ENCODE measurements at regions not wholly inside any gene's neighbourhood (a gene's known extent, or its start where the extent isn't known, plus 50 kb on each side); places are given as distances from the start of the nearest gene placed in this dataset.

DNA sequence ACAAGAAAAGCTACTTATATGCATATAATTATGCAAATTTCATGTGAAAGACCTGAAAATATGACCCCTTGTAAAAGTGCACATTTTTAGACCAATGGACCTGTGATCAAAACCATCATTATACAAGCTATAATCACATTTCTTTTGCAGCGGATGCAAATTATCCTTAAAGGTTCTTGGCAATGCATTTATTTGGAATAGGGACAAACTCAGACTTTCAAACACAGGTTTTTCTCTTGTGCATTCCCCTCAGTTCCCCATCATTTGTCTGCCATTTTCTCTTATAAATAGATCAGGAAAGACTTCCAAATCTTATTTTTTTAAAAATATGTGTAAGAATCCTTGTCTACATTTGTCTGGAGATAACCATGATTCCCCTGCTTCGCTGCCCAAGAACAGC, 954.2 kb upstream of the NRXN1 start:
- DNase-seq, result no peak
- Mint-ChIP-seq H3K27me3 (ENCODE audit: insufficient read depth) (no peaks in the 10 kb centered on the region), H3K4me1 (ENCODE audit: low read depth) (no peaks in the 10 kb centered on the region), H3K9me3 (peaks cover 8% of the 10 kb centered on the region; the same call in 1 of the 2 replicates), H3K36me3 (ENCODE audit: low read depth) (no peaks in the 10 kb centered on the region), H3K27ac (no peak overlapping the region), H3K4me3 (no peak overlapping the region)
- TF ChIP-seq, protein P1, sequence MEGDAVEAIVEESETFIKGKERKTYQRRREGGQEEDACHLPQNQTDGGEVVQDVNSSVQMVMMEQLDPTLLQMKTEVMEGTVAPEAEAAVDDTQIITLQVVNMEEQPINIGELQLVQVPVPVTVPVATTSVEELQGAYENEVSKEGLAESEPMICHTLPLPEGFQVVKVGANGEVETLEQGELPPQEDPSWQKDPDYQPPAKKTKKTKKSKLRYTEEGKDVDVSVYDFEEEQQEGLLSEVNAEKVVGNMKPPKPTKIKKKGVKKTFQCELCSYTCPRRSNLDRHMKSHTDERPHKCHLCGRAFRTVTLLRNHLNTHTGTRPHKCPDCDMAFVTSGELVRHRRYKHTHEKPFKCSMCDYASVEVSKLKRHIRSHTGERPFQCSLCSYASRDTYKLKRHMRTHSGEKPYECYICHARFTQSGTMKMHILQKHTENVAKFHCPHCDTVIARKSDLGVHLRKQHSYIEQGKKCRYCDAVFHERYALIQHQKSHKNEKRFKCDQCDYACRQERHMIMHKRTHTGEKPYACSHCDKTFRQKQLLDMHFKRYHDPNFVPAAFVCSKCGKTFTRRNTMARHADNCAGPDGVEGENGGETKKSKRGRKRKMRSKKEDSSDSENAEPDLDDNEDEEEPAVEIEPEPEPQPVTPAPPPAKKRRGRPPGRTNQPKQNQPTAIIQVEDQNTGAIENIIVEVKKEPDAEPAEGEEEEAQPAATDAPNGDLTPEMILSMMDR (IDR thresholded peaks at IDR 0.05), result no peak

DNA sequence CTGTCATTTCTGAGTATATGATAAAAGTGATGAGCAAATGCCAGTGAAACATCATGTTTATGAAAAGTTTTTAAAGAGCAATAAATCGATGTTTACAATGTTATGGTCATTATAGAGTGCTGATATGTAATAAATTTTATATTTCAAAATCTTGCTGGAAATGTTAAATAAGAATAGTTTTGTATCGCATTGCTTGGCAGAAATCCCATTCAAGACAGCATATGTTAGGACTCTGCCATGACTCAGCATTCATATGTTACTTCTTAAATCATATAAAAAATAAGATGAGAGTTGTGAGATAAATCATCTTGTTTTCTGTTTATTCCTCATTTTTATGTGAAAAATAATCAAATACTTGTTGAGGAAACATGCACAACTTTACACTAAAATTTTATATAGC, 949.9 kb upstream of the NRXN1 start:
- TF ChIP-seq, protein P1 (IDR thresholded peaks at IDR 0.05), result no peak
- no peak overlapping the region for H3K4me3 Mint-ChIP-seq
- H3K27me3 Mint-ChIP-seq (ENCODE audit: insufficient read depth), result no peaks in the 10 kb centered on the region
- H3K9me3 Mint-ChIP-seq, result no peaks in the 10 kb centered on the region
- no peaks in the 10 kb centered on the region for H3K36me3 Mint-ChIP-seq (ENCODE audit: low read depth)
- no peak for DNase-seq
- no peak overlapping the region for H3K27ac Mint-ChIP-seq
- H3K4me1 Mint-ChIP-seq (ENCODE audit: low read depth), result peaks cover 3% of the 10 kb centered on the region

DNA sequence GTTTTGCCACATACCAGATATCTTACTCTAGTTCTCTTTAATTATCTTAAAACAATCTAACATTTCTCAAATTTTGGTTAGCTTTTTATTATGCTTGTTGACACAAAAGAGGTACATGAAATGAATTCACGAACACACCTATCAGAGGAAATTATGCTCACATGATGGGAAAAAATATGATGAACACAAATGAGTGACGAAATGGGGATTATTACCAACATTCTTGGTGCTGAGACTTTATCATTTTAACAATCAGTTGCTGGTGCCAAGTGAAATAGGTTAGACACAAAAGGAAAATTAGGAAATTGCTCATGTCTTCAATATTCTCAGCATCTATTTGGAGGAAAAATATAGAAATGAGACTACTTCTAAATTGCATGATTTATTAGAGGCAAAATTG, 944.7 kb upstream of the NRXN1 start:
- Mint-ChIP-seq H3K4me3 (no peak overlapping the region), H3K27ac (no peak overlapping the region), H3K36me3 (ENCODE audit: low read depth) (peaks cover 6% of the 10 kb centered on the region; the same call in 1 of the 2 replicates), H3K4me1 (ENCODE audit: low read depth) (peaks cover 10% of the 10 kb centered on the region), H3K27me3 (ENCODE audit: insufficient read depth) (no peaks in the 10 kb centered on the region), H3K9me3 (peaks cover 9% of the 10 kb centered on the region)
- TF ChIP-seq, protein P1 (IDR thresholded peaks at IDR 0.05), result no peak
- DNase-seq, result no peak

DNA sequence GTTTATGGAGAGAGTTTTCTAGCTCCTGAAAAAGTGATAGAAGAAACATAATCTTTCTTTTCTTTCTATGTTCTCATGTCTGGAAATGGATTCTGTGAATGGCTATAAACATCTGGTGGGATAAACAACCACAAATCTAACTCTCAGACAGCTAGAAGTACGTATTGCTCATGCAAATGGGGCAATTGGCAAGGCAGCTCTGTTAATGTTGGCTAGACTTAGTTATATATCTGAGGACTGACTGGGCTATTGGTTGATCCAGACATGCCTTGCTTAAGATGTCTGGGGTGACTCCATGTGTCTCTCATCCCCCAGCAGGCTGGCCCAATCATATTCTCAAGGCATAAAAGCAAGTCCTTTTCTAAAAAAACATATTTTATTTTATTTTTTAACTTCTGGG, 939.2 kb upstream of the NRXN1 start:
- H3K4me1 Mint-ChIP-seq (ENCODE audit: low read depth), result peaks cover under 1% of the 10 kb centered on the region; the same call in 1 of the 2 replicates
- no peak overlapping the region for H3K4me3 Mint-ChIP-seq
- H3K27ac Mint-ChIP-seq, result no peak overlapping the region
- peaks cover 6% of the 10 kb centered on the region; the same call in 1 of the 2 replicates for H3K36me3 Mint-ChIP-seq (ENCODE audit: low read depth)
- TF ChIP-seq, protein P1 (IDR thresholded peaks at IDR 0.05), result no peak
- H3K9me3 Mint-ChIP-seq, result peaks cover 18% of the 10 kb centered on the region
- no peak for DNase-seq
- H3K27me3 Mint-ChIP-seq (ENCODE audit: insufficient read depth), result no peaks in the 10 kb centered on the region

DNA sequence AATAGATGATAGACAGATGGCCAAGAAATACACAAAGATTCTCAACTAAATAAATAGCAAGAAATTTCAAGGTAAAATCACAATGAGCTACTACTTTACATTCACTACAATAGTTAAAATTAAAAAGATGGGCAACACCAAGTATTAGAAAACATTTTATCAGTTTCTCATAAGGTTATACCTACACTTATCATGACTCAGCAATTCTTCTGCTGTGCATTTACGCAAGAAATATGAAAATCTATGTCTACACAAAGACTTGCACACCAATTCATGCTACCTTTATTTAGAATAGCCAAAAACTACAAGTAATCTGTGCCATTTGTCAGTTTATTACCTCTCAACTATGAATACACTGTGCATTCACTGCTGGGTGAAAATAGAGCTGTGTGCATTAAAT, 937.4 kb upstream of the NRXN1 start:
- no peak overlapping the region for H3K4me3 Mint-ChIP-seq
- no peak for DNase-seq
- TF ChIP-seq, protein P1 (IDR thresholded peaks at IDR 0.05), result no peak
- H3K4me1 Mint-ChIP-seq (ENCODE audit: low read depth), result no peaks in the 10 kb centered on the region
- no peaks in the 10 kb centered on the region for H3K27me3 Mint-ChIP-seq (ENCODE audit: insufficient read depth)
- H3K36me3 Mint-ChIP-seq (ENCODE audit: low read depth), result peaks cover 6% of the 10 kb centered on the region; the same call in 1 of the 2 replicates
- H3K9me3 Mint-ChIP-seq, result peaks cover 18% of the 10 kb centered on the region
- no peak overlapping the region for H3K27ac Mint-ChIP-seq

DNA sequence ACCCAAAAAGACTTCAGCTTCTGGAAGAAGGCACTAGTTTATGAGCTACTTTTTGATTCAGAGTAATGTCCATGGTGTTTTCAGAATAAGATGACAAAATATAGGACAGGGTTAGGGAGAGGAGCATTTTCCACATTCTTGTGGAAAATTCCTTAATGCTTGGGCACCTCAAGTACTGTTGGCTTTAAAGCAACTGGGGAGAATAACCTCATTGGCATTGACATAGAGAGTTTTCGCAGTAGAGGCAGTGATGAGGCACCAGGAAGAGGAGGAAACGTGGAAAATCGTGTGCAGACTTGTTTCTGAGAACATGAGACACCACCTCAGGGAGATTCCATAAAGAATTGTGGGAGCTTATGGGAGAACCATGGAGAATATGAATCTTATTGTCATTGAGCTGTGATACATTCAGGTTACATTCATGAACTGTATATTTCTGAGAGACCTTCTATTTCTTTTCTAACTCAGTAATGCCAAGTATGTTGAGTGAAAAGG, 929.0 kb upstream of the NRXN1 start:
- Mint-ChIP-seq H3K27ac (peak overlapping the region; percentile 1; the same call in 1 of the 2 replicates), H3K36me3 (ENCODE audit: low read depth) (0 out of 2 replicates have a peak, but pooled peaks cover 5% of the 10 kb centered on the region), H3K4me3 (no peak overlapping the region), H3K9me3 (no peaks in the 10 kb centered on the region), H3K4me1 (ENCODE audit: low read depth) (peaks cover 27% of the 10 kb centered on the region), H3K27me3 (ENCODE audit: insufficient read depth) (no peaks in the 10 kb centered on the region)
- no peak for DNase-seq
- TF ChIP-seq, protein P1 (IDR thresholded peaks at IDR 0.05), result no peak

Data from HFFc6 (cell line).